DMS114 treated with DMSO at 0.1 percent for 48 hours (cell line): ENCODE measurements at regions not wholly inside any gene's neighbourhood (a gene's known extent, or its start where the extent isn't known, plus 50 kb on each side); places are given as distances from the start of the nearest gene placed in this dataset.
"Not testable (repeated sequence)": the region's sequence is repeated elsewhere in the genome, so short reads cannot be mapped to it uniquely, and the experiment has no call there.

Source experiments
- DNase-seq: peaks from one replicate; lab custom pipeline; 2025; ENCODE audit not compliant: unreplicated experiment; lab: John Stamatoyannopoulos, UW

GRCh38 chr5:101091902-101092301 lies 188.8 kb upstream of the ST8SIA4 start:
- no peak for DNase-seq

GRCh38 chr5:101084353-101084752 lies 181.3 kb upstream of the ST8SIA4 start:
- no peak for DNase-seq

- DNase-seq = no peak
Observed at GRCh38 chr5:101080462-101081240, 177.6 kb upstream of the ST8SIA4 start.

- DNase-seq = no peak
Observed at GRCh38 chr5:101068298-101068697, 165.2 kb upstream of the ST8SIA4 start.

GRCh38 chr5:101067429-101067828 lies 164.3 kb upstream of the ST8SIA4 start:
- DNase-seq = no peak

GRCh38 chr5:101062902-101063301 lies 159.8 kb upstream of the ST8SIA4 start:
- DNase-seq = no peak

- DNase-seq = no peak
Observed at GRCh38 chr5:101047181-101047580, 144.1 kb upstream of the ST8SIA4 start.

- peak; percentile 2 for DNase-seq
Observed at GRCh38 chr5:101045689-101046088, 142.6 kb upstream of the ST8SIA4 start.

GRCh38 chr5:101040002-101040401 lies 136.9 kb upstream of the ST8SIA4 start:
- not testable (repeated sequence) for DNase-seq

- no peak for DNase-seq
Observed at GRCh38 chr5:101036778-101037177, 133.7 kb upstream of the ST8SIA4 start.

GRCh38 chr5:101035425-101035824 lies 132.3 kb upstream of the ST8SIA4 start:
- no peak for DNase-seq

- no peak for DNase-seq
Observed at GRCh38 chr5:101024299-101024698, 121.2 kb upstream of the ST8SIA4 start.

- no peak for DNase-seq
Observed at GRCh38 chr5:101018299-101018698, 115.2 kb upstream of the ST8SIA4 start.

GRCh38 chr5:101012880-101013279 lies 109.8 kb upstream of the ST8SIA4 start:
- no peak for DNase-seq

- no peak for DNase-seq
Observed at GRCh38 chr5:101009758-101010519, 106.9 kb upstream of the ST8SIA4 start.

GRCh38 chr5:100992354-100992753 lies 89.3 kb upstream of the ST8SIA4 start:
- no peak for DNase-seq

- DNase-seq = not testable (repeated sequence)
Observed at GRCh38 chr5:100983601-100984000, 80.5 kb upstream of the ST8SIA4 start.

- no peak for DNase-seq
Observed at GRCh38 chr5:100974082-100974481, 71.0 kb upstream of the ST8SIA4 start.

- no peak for DNase-seq
Observed at GRCh38 chr5:100970646-100971255, 67.7 kb upstream of the ST8SIA4 start.

GRCh38 chr5:100965291-100965690 lies 62.2 kb upstream of the ST8SIA4 start:
- no peak for DNase-seq
